ENCODE measurements at regions not wholly inside any gene's neighbourhood (a gene's known extent, or its start where the extent isn't known, plus 50 kb on each side); places are given as distances from the start of the nearest gene placed in this dataset.

- Histone ChIP-seq H4K20me1 (ENCODE audit: insufficient read depth) (no peaks in the 10 kb centered on the region), H3K4me3 (no peak overlapping the region), H3K9me2 (ENCODE audit: insufficient read depth) (no peaks in the 10 kb centered on the region), H3K36me3 (ENCODE audit: low read depth) (no peaks in the 10 kb centered on the region), H3K9me3 (ENCODE audit: insufficient read depth, low read depth) (no peaks in the 10 kb centered on the region), H3K27ac (no peak overlapping the region), H3K4me2 (no peak overlapping the region), H3F3A (ENCODE audit: insufficient read depth, low read depth) (no peaks in the 10 kb centered on the region), H3K27me3 (ENCODE audit: insufficient read depth, low read depth) (no peaks in the 10 kb centered on the region), H2AFZ (no peak overlapping the region), H3K4me1 (replicated peaks; ENCODE audit: insufficient read depth) (no peaks in the 10 kb centered on the region), H3K79me2 (ENCODE audit: low read depth) (no peaks in the 10 kb centered on the region)
- BruUV-seq (replicated peaks), result no TSS peak
- ChIA-PET CTCF (no interaction called here), POLR2A (ENCODE audit: unreplicated experiment) (no interaction called here)
- no peak for DNase-seq
- TF ChIP-seq, protein P1, sequence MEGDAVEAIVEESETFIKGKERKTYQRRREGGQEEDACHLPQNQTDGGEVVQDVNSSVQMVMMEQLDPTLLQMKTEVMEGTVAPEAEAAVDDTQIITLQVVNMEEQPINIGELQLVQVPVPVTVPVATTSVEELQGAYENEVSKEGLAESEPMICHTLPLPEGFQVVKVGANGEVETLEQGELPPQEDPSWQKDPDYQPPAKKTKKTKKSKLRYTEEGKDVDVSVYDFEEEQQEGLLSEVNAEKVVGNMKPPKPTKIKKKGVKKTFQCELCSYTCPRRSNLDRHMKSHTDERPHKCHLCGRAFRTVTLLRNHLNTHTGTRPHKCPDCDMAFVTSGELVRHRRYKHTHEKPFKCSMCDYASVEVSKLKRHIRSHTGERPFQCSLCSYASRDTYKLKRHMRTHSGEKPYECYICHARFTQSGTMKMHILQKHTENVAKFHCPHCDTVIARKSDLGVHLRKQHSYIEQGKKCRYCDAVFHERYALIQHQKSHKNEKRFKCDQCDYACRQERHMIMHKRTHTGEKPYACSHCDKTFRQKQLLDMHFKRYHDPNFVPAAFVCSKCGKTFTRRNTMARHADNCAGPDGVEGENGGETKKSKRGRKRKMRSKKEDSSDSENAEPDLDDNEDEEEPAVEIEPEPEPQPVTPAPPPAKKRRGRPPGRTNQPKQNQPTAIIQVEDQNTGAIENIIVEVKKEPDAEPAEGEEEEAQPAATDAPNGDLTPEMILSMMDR (conservative IDR thresholded peaks at IDR 0.05), result no peak
- TF ChIP-seq EZH2 (IDR thresholded peaks at IDR 0.05; ENCODE audit: low read depth), result no peak
- intact Hi-C loops (cut with micrococcal nuclease; ENCODE audit: unreplicated experiment), result no loop called here
These were observed 907.4 kb downstream of the NTRK3 start for GRCh38 chr15:87349181-87349580.

- no peaks in the 10 kb centered on the region for H3F3A ChIP-seq (ENCODE audit: insufficient read depth, low read depth)
- no peaks in the 10 kb centered on the region for H3K4me1 ChIP-seq (replicated peaks; ENCODE audit: insufficient read depth)
- no peak overlapping the region for H3K4me2 ChIP-seq
- no peaks in the 10 kb centered on the region for H3K9me3 ChIP-seq (ENCODE audit: insufficient read depth, low read depth)
- H3K27ac ChIP-seq, result no peak overlapping the region
- CTCF ChIA-PET, result no interaction called here
- H3K36me3 ChIP-seq (ENCODE audit: low read depth), result no peaks in the 10 kb centered on the region
- POLR2A ChIA-PET (ENCODE audit: unreplicated experiment), result no interaction called here
- no peak for DNase-seq
- intact Hi-C loops (cut with micrococcal nuclease; ENCODE audit: unreplicated experiment), result no loop called here
- H3K27me3 ChIP-seq (ENCODE audit: insufficient read depth, low read depth), result no peaks in the 10 kb centered on the region
- no peak overlapping the region for H2AFZ ChIP-seq
- TF ChIP-seq, protein P1 (conservative IDR thresholded peaks at IDR 0.05), result no peak
- no peak for TF ChIP-seq EZH2 (IDR thresholded peaks at IDR 0.05; ENCODE audit: low read depth)
- no peaks in the 10 kb centered on the region for H3K79me2 ChIP-seq (ENCODE audit: low read depth)
- no peaks in the 10 kb centered on the region for H3K9me2 ChIP-seq (ENCODE audit: insufficient read depth)
- no peak overlapping the region for H3K4me3 ChIP-seq
- BruUV-seq (replicated peaks), result no TSS peak
- H4K20me1 ChIP-seq (ENCODE audit: insufficient read depth), result no peaks in the 10 kb centered on the region
These were observed 907.8 kb downstream of the NTRK3 start for GRCh38 chr15:87348746-87349145.

- H2AFZ ChIP-seq, result no peak overlapping the region
- H3K79me2 ChIP-seq (ENCODE audit: low read depth), result no peaks in the 10 kb centered on the region
- no peak for DNase-seq
- intact Hi-C loops (cut with micrococcal nuclease; ENCODE audit: unreplicated experiment), result no loop called here
- H3K4me3 ChIP-seq, result no peak overlapping the region
- no peaks in the 10 kb centered on the region for H3K36me3 ChIP-seq (ENCODE audit: low read depth)
- CTCF ChIA-PET, result no interaction called here
- no peaks in the 10 kb centered on the region for H3F3A ChIP-seq (ENCODE audit: insufficient read depth, low read depth)
- H3K9me2 ChIP-seq (ENCODE audit: insufficient read depth), result no peaks in the 10 kb centered on the region
- H3K9me3 ChIP-seq (ENCODE audit: insufficient read depth, low read depth), result no peaks in the 10 kb centered on the region
- no peaks in the 10 kb centered on the region for H4K20me1 ChIP-seq (ENCODE audit: insufficient read depth)
- no peak overlapping the region for H3K27ac ChIP-seq
- BruUV-seq (replicated peaks), result no TSS peak
- H3K27me3 ChIP-seq (ENCODE audit: insufficient read depth, low read depth), result no peaks in the 10 kb centered on the region
- no peaks in the 10 kb centered on the region for H3K4me1 ChIP-seq (replicated peaks; ENCODE audit: insufficient read depth)
- TF ChIP-seq, protein P1 (conservative IDR thresholded peaks at IDR 0.05), result no peak
- no peak for TF ChIP-seq EZH2 (IDR thresholded peaks at IDR 0.05; ENCODE audit: low read depth)
- POLR2A ChIA-PET (ENCODE audit: unreplicated experiment), result interaction anchor here (0.6 kb wide), 1 partner anchor 114 kb away, joined by 4 read pairs; no protein-coding TSS in a partner anchor
- H3K4me2 ChIP-seq, result no peak overlapping the region
These were observed 908.6 kb downstream of the NTRK3 start for GRCh38 chr15:87347806-87348515.

All from PC-9 (cell line).